ENCODE measurements at regions not wholly inside any gene's neighbourhood (a gene's known extent, or its start where the extent isn't known, plus 50 kb on each side); places are given as distances from the start of the nearest gene placed in this dataset.

- no peak for ATAC-seq
- Histone ChIP-seq H3K4me3 (no peak overlapping the region), H3K4me1 (ENCODE audit: low read depth) (no peaks in the 10 kb centered on the region), H3K36me3 (ENCODE audit: low read depth) (no peaks in the 10 kb centered on the region), H3K9me3 (no peaks in the 10 kb centered on the region)
- no peak for DNase-seq
- TF ChIP-seq, protein P1, sequence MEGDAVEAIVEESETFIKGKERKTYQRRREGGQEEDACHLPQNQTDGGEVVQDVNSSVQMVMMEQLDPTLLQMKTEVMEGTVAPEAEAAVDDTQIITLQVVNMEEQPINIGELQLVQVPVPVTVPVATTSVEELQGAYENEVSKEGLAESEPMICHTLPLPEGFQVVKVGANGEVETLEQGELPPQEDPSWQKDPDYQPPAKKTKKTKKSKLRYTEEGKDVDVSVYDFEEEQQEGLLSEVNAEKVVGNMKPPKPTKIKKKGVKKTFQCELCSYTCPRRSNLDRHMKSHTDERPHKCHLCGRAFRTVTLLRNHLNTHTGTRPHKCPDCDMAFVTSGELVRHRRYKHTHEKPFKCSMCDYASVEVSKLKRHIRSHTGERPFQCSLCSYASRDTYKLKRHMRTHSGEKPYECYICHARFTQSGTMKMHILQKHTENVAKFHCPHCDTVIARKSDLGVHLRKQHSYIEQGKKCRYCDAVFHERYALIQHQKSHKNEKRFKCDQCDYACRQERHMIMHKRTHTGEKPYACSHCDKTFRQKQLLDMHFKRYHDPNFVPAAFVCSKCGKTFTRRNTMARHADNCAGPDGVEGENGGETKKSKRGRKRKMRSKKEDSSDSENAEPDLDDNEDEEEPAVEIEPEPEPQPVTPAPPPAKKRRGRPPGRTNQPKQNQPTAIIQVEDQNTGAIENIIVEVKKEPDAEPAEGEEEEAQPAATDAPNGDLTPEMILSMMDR (IDR thresholded peaks at IDR 0.05): no peak
- intact Hi-C loops (cut with DNase I, micrococcal nuclease): no loop called here
Observed at GRCh38 chr9:106403081-106403480, 459.9 kb upstream of the ZNF462 start.

- Histone ChIP-seq H3K36me3 (ENCODE audit: low read depth) (no peaks in the 10 kb centered on the region), H3K4me1 (ENCODE audit: low read depth) (no peaks in the 10 kb centered on the region), H3K9me3 (no peaks in the 10 kb centered on the region), H3K4me3 (no peak overlapping the region)
- TF ChIP-seq, protein P1 (IDR thresholded peaks at IDR 0.05): no peak
- intact Hi-C loops (cut with DNase I, micrococcal nuclease): no loop called here
- DNase-seq (no peak), ATAC-seq (no peak)
Observed at GRCh38 chr9:106404137-106404536, 458.8 kb upstream of the ZNF462 start.

- TF ChIP-seq, protein P1 (IDR thresholded peaks at IDR 0.05): no peak
- no peaks in the 10 kb centered on the region for H3K9me3 ChIP-seq
- H3K4me1 ChIP-seq (ENCODE audit: low read depth): no peaks in the 10 kb centered on the region
- DNase-seq (no peak), ATAC-seq (no peak)
- no peaks in the 10 kb centered on the region for H3K36me3 ChIP-seq (ENCODE audit: low read depth)
- intact Hi-C loops (cut with DNase I, micrococcal nuclease): no loop called here
- H3K4me3 ChIP-seq: no peak overlapping the region
Observed at GRCh38 chr9:106405871-106406435, 457.0 kb upstream of the ZNF462 start.

GRCh38 chr9:106414042-106414441 lies 448.9 kb upstream of the ZNF462 start:
- TF ChIP-seq, protein P1 (IDR thresholded peaks at IDR 0.05): no peak

GRCh38 chr9:106417685-106418084 lies 445.3 kb upstream of the ZNF462 start:
- Histone ChIP-seq H3K36me3 (ENCODE audit: low read depth) (no peaks in the 10 kb centered on the region), H3K9me3 (no peaks in the 10 kb centered on the region), H3K4me1 (ENCODE audit: low read depth) (no peaks in the 10 kb centered on the region), H3K4me3 (no peak overlapping the region)
- DNase-seq (no peak), ATAC-seq (no peak)
- intact Hi-C loops (cut with DNase I, micrococcal nuclease): no loop called here
- TF ChIP-seq, protein P1 (IDR thresholded peaks at IDR 0.05): no peak

More at GRCh38 chr9:106414042-106414441, 448.9 kb upstream of the ZNF462 start:
- no peak for DNase-seq
- H3K4me1 ChIP-seq (ENCODE audit: low read depth): no peaks in the 10 kb centered on the region
- H3K4me3 ChIP-seq: no peak overlapping the region
- H3K9me3 ChIP-seq: no peaks in the 10 kb centered on the region
- intact Hi-C loops (cut with DNase I, micrococcal nuclease): no loop called here
- no peaks in the 10 kb centered on the region for H3K36me3 ChIP-seq (ENCODE audit: low read depth)
- no peak for ATAC-seq

DNA sequence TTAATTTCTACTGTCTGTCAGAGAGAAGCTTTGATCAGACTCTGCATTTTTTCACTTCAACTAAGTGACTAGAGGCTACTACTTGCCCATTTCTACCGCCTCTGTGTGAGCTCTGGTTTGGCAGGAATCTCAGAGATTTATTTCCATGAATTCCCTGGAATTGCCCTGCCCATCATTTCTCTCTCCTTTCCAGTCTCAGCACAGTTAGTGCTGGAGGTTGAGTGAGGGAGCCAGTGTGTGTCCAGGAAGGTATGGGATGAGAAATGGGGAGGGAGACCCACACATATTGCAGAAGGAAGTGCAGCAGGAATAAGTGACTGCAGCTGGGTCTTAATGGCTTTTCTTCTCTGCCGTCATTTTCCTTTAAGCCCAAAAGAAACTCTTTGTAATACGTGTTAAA lies 443.1 kb upstream of the ZNF462 start:
- ATAC-seq (no peak), DNase-seq (no peak)
- no peak overlapping the region for H3K4me3 ChIP-seq
- no peaks in the 10 kb centered on the region for H3K36me3 ChIP-seq (ENCODE audit: low read depth)
- H3K4me1 ChIP-seq (ENCODE audit: low read depth): no peaks in the 10 kb centered on the region
- TF ChIP-seq, protein P1 (IDR thresholded peaks at IDR 0.05): no peak
- intact Hi-C loops (cut with DNase I, micrococcal nuclease): no loop called here
- no peaks in the 10 kb centered on the region for H3K9me3 ChIP-seq
